HEK293 (cell line): ENCODE measurements at regions not wholly inside any gene's neighbourhood (a gene's known extent, or its start where the extent isn't known, plus 50 kb on each side); places are given as distances from the start of the nearest gene placed in this dataset.
A peak's percentile ranks its signal among the peaks of the same experiment; 100 is the strongest.

Experiments
- CTCF ChIA-PET: fragments of 350-600 bp; formaldehyde crosslinking; extraction: SDS; loops from one replicate; lab custom pipeline; 2021; ENCODE audit warnings: antibody characterized with exemption; lab: Yijun Ruan, JAX
- POLR2A ChIA-PET: fragments of 300-600 bp; formaldehyde crosslinking; extraction: SDS; loops from one replicate; lab custom pipeline; 2020; ENCODE audit warnings: antibody characterized with exemption, inconsistent platforms; lab: Yijun Ruan, JAX
- H3K27ac ChIP-seq: fragments of 200-500 bp; sonication (Bioruptor generic); 2 replicates; pipeline ENCODE4 v1.5.1; 2014; ENCODE audit warnings: low read depth, low read length, control low read depth, inconsistent platforms; ENCODE audit errors: extremely low read depth
- H3K36me3 ChIP-seq, 2 experiments: fragments of 200-500 bp in 1 of 2; sonication (Bioruptor generic) in 1 of 2; 1 replicate in 1 of 2; 2 replicates in 1 of 2; pipeline ENCODE4 v1.5.1; 2014 to 2017; ENCODE audit warnings: inconsistent platforms in 2 of 2, low read length in 2 of 2; ENCODE audit not compliant: control insufficient read depth in 2 of 2, insufficient read depth in 1 of 2
- H3K4me1 ChIP-seq: fragments of 200-500 bp; sonication (Bioruptor generic); 2 replicates; pipeline ENCODE4 v1.5.1; 2014; ENCODE audit warnings: mild to moderate bottlenecking, low read length, inconsistent platforms; ENCODE audit not compliant: control insufficient read depth, insufficient read depth
- H3K4me3 ChIP-seq: 2 replicates; pipeline ENCODE4 v1.5.1; 2011; ENCODE audit warnings: low read depth, mild to moderate bottlenecking, control low read depth, low read length, moderate library complexity
- H3K9me3 ChIP-seq: fragments of 200-500 bp; sonication (Bioruptor generic); 2 replicates; pipeline ENCODE4 v1.5.1; 2014; ENCODE audit warnings: low read depth, low read length, inconsistent platforms; ENCODE audit not compliant: control insufficient read depth, insufficient read depth
- BCL11A ChIP-seq: fragments of 450-650 bp; formaldehyde crosslinking; IDR thresholded peaks from 2 replicates; pipeline ENCODE4 v1.5.1; 2016; ENCODE audit warnings: low read depth, missing biosample characterization, missing genetic modification characterization
- BCL11B ChIP-seq: fragments of 450-650 bp; formaldehyde crosslinking; IDR thresholded peaks from 2 replicates; pipeline ENCODE4 v1.5.1; 2016; ENCODE audit warnings: low read depth, missing biosample characterization, missing genetic modification characterization
- FEZF1 ChIP-seq: fragments of 450-650 bp; formaldehyde crosslinking; IDR thresholded peaks from 2 replicates; pipeline ENCODE4 v1.5.1; 2016; ENCODE audit warnings: missing biosample characterization, missing genetic modification characterization
- KLF10 ChIP-seq: fragments of 450-650 bp; IDR thresholded peaks from 2 replicates; pipeline ENCODE4 v1.5.1; 2018; ENCODE audit warnings: missing biosample characterization, mild to moderate bottlenecking, missing genetic modification characterization
- WT1 ChIP-seq: fragments of 450-650 bp; formaldehyde crosslinking; IDR thresholded peaks from 2 replicates; pipeline ENCODE4 v1.5.1; 2016; ENCODE audit warnings: missing biosample characterization, missing genetic modification characterization
- ZBTB21 ChIP-seq: fragments of 450-650 bp; formaldehyde crosslinking; IDR thresholded peaks from 2 replicates; pipeline ENCODE4 v1.5.1; 2017; ENCODE audit warnings: missing biosample characterization, missing genetic modification characterization
- ZNF112 ChIP-seq: fragments of 450-650 bp; formaldehyde crosslinking; IDR thresholded peaks from 2 replicates; pipeline ENCODE4 v1.5.0; 2017; ENCODE audit warnings: missing biosample characterization, missing genetic modification characterization
- ZNF132 ChIP-seq: fragments of 450-650 bp; formaldehyde crosslinking; IDR thresholded peaks from 2 replicates; pipeline ENCODE4 v1.5.1; 2017; ENCODE audit warnings: missing biosample characterization, missing genetic modification characterization, borderline replicate concordance
- ZNF138 ChIP-seq: fragments of 450-650 bp; formaldehyde crosslinking; IDR thresholded peaks from 2 replicates; pipeline ENCODE4 v1.5.1; 2016; ENCODE audit warnings: missing biosample characterization, missing genetic modification characterization, borderline replicate concordance
- ZNF140 ChIP-seq: fragments of 450-650 bp; formaldehyde crosslinking; IDR thresholded peaks from 2 replicates; pipeline ENCODE4 v1.5.1; 2016; ENCODE audit warnings: missing biosample characterization, missing genetic modification characterization
- ZNF146 ChIP-seq: fragments of 450-650 bp; formaldehyde crosslinking; IDR thresholded peaks from 2 replicates; pipeline ENCODE4 v1.5.1; 2016; ENCODE audit warnings: missing biosample characterization, missing genetic modification characterization
- ZNF157 ChIP-seq: fragments of 450-650 bp; formaldehyde crosslinking; IDR thresholded peaks from 2 replicates; pipeline ENCODE4 v1.5.1; 2016; ENCODE audit warnings: missing biosample characterization, missing genetic modification characterization
- ZNF19 ChIP-seq: fragments of 450-650 bp; formaldehyde crosslinking; IDR thresholded peaks from 2 replicates; pipeline ENCODE4; 2016; ENCODE audit warnings: missing biosample characterization, missing genetic modification characterization, low read depth
- ZNF426 ChIP-seq: fragments of 450-650 bp; formaldehyde crosslinking; IDR thresholded peaks from 2 replicates; pipeline ENCODE4 v1.5.1; 2017; ENCODE audit warnings: missing biosample characterization, missing genetic modification characterization, mild to moderate bottlenecking, inconsistent platforms, moderate library complexity
- ZNF654 ChIP-seq: fragments of 450-650 bp; formaldehyde crosslinking; IDR thresholded peaks from 2 replicates; pipeline ENCODE4 v1.5.1; 2016; ENCODE audit warnings: low read depth, missing biosample characterization, missing genetic modification characterization
- TF ChIP-seq, protein P1 (sequence below): fragments of 450-650 bp; formaldehyde crosslinking; IDR thresholded peaks from 2 replicates; pipeline ENCODE4 v1.5.1; 2016; ENCODE audit warnings: missing biosample characterization, missing genetic modification characterization

DNA sequence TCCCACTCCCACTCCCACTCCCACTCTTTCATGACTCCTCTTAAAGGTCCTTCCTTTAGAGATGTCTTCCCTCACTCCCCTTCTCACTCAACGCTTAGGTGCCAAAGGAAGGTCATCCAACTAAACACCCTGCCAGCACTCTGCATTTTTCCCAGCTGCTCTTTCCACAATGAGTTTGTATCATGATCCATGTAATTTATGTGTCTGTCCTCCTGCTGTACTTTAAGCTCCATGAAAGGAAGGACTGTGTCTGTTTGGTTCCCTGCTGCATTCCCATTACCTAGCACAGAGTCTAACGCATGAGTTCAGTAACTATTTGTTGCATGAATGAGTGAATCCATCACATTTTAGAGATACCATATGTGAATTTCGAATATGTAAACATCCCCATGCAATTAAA is 252.7 kb downstream of the KIF20B start (continued):
- TF ChIP-seq KLF10 (tag by site-specific recombination) (no peak), ZNF138 (tag by site-specific recombination) (no peak)

DNA sequence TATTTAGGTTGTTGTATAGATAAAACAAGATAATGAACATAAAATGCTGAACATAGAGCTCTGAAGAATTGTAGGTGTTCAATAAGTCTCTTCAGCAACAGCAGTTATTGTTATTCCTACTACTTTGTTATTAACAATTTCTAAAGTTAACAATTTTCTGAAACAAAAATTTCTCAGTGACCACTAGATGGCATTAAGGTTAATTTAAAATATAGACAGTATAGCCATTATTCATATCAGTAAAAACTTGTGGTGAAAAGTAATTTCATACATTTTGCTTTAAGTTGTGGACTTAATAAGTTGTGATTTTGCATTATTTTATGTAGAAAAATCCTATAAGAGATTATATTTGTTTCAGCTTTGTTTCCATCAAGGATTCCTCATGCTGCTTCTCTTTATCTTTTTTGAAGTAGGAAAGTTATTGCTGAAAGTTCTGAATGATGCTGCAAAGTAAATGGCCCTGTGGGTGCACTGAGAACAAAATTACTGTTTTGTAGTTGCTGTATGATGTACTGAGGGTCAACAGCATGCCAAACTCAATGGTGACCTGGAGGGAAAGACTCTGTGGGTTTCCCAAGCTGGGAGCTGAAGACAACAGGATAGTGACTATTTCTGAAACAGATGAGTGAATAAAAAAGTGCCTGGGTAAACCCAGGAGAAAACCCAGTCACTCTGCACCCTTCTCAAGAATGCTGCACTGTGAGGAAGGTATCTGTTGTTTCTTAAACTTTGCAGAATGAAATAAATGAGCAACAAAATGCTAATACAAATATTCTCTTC is 253.6 kb downstream of the KIF20B start:
- ChIA-PET CTCF (interaction anchor here (0.7 to 2.0 kb wide), 5 partner anchors 12 to 638 kb away, joined by 3 to 7 read pairs (median 4); no protein-coding TSS in a partner anchor), POLR2A (no interaction called here)
- H3K9me3 ChIP-seq: no peaks in the 10 kb centered on the region
- no peaks in the 10 kb centered on the region for H3K36me3 ChIP-seq
- no peak overlapping the region for H3K27ac ChIP-seq
- H3K4me3 ChIP-seq: no peak overlapping the region
- H3K4me1 ChIP-seq: no peaks in the 10 kb centered on the region
- TF ChIP-seq ZNF654 (tag by site-specific recombination): peak; percentile 14; the same call in 1 of the 2 replicates
- no peak for TF ChIP-seq ZNF112 (tag by site-specific recombination)
- TF ChIP-seq, all 188 proteins: peak for 1

DNA sequence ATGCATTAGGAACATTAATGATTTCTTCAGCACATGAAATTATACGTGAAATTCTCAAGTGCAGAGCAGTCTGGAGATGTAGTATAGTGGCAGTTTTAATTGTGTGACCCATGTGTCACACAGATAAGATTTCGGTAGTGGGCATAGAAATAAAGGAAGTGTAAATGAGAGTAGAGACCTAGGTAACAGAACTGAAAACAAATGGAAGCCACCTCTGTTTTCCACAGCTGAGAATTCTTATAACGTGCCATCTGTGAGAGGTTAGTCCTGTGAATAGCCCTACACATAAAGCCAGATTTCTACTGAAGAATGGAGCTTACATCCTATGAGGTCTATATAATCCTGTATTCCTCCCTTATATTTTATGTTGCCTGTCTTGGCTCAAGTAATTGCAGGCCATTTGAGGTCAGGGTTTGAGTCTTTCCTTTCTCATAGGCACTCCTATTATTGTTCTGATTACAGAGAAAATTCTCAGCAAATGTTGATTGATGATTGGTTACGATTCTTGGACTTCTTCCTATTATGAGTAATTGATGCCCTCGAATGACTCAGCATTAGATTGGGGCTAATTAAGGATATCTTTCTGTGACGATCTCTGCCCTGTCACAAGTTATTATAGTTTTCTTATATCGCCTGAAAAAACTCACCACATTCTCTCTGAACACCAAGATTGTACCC is 258.2 kb downstream of the KIF20B start:
- Histone ChIP-seq H3K4me1 (no peaks in the 10 kb centered on the region), H3K4me3 (no peak overlapping the region), H3K36me3 (no peaks in the 10 kb centered on the region), H3K9me3 (no peaks in the 10 kb centered on the region), H3K27ac (no peak overlapping the region)
- CTCF ChIA-PET: interaction anchor here (0.6 kb wide), 1 partner anchor 28 kb away, joined by 3 read pairs; no protein-coding TSS in a partner anchor
- TF ChIP-seq ZNF140 (tag by site-specific recombination): no peak
- TF ChIP-seq, protein P1, sequence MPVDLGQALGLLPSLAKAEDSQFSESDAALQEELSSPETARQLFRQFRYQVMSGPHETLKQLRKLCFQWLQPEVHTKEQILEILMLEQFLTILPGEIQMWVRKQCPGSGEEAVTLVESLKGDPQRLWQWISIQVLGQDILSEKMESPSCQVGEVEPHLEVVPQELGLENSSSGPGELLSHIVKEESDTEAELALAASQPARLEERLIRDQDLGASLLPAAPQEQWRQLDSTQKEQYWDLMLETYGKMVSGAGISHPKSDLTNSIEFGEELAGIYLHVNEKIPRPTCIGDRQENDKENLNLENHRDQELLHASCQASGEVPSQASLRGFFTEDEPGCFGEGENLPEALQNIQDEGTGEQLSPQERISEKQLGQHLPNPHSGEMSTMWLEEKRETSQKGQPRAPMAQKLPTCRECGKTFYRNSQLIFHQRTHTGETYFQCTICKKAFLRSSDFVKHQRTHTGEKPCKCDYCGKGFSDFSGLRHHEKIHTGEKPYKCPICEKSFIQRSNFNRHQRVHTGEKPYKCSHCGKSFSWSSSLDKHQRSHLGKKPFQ (tag by site-specific recombination): no peak
- POLR2A ChIA-PET: no interaction called here

DNA sequence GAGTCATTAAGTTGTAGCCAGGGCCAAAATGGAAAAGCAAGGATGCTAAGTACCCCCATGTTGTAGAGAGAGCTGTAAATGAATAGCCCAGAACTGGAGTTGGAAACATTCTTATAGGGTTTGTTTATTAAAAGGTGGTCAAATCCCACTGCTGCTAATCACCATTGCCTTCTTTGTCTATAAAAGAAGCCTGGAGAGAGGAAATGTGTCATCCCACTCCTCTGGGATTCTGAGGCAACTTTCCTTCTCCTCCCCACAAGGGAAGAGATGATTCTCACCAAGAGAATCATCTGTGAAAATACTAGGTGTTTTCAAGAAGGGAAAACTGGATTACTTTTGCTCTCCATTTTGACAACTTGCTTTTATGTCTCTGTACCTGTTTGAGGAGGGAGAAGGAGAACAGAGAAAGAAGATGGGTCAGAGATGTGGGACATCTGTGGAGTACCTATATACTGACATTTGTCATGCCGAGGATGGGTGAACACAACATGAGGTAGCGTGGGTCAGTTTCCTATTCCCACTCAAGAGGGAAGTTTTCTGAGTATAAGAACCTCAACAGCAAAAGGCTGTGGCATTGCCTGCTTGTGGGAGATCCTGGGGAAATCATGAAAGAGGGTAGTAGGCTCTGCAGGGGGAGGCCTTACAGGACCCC is 262.2 kb downstream of the KIF20B start:
- no peaks in the 10 kb centered on the region for H3K4me1 ChIP-seq
- TF ChIP-seq BCL11A (tag by site-specific recombination): no peak
- no peak for TF ChIP-seq ZNF132
- no peak for TF ChIP-seq BCL11B (tag by site-specific recombination)
- TF ChIP-seq ZBTB21 (tag by site-specific recombination): no peak
- TF ChIP-seq FEZF1 (tag by site-specific recombination): no peak
- CTCF ChIA-PET: no interaction called here
- POLR2A ChIA-PET: no interaction called here
- no peaks in the 10 kb centered on the region for H3K36me3 ChIP-seq
- no peak overlapping the region for H3K4me3 ChIP-seq
- no peaks in the 10 kb centered on the region for H3K9me3 ChIP-seq
- no peak overlapping the region for H3K27ac ChIP-seq

DNA sequence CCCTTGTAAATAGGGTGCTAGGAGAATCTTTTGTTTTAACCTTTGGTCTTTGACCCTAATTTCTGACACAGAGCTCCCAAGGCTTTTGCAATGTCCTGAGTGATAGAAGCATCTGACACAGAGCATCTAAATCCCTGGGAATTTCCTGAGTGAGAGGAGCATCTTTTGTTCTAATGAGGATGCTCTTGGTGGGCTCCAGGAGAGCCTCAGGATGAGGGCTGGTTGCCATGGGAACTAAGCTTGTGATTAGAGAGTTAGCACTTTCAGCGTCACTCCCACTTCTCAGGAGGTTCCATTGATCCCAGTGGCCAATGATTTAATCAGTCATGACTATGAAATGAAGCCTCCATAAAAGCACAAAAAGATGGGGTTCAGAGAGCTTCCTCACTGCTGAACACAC is 264.8 kb downstream of the KIF20B start:
- Histone ChIP-seq H3K27ac (no peak overlapping the region), H3K36me3 (no peaks in the 10 kb centered on the region), H3K4me1 (no peaks in the 10 kb centered on the region), H3K4me3 (no peak overlapping the region), H3K9me3 (no peaks in the 10 kb centered on the region)
- TF ChIP-seq ZNF19 (tag by site-specific recombination): no peak
- TF ChIP-seq ZNF426 (tag by site-specific recombination): no peak
- no peak for TF ChIP-seq WT1 (tag by site-specific recombination)
- TF ChIP-seq ZNF146 (tag by site-specific recombination): no peak
- no peak for TF ChIP-seq ZNF157 (tag by site-specific recombination)
- POLR2A ChIA-PET: no interaction called here
- CTCF ChIA-PET: no interaction called here
